Thoracic aorta (tissue), 2 donors: ENCODE measurements at regions not wholly inside any gene's neighbourhood (a gene's known extent, or its start where the extent isn't known, plus 50 kb on each side); places are given as distances from the start of the nearest gene placed in this dataset.
A peak's percentile ranks its signal among the peaks of the same experiment; 100 is the strongest.

ENCODE experiments used
- ATAC-seq: fragments of 150-250 bp; one replicate; pipeline ENCODE4 v1.8.0; 2017; ENCODE audit warnings: low read depth; ENCODE audit not compliant: insufficient number of reproducible peaks, low FRiP score
- DNase-seq: peaks from one replicate; pipeline ENCODE4 v3.0.0-alpha.2; 2020; ENCODE audit warnings: low spot score
- H3K27ac ChIP-seq, 2 donors: fragments of 200-600 bp; sonication (generic); 1 replicate in 1 of 2; 2 replicates in 1 of 2; pipeline ENCODE4 v1.5.1; 2016; ENCODE audit warnings: mild to moderate bottlenecking in 2 of 2, moderate library complexity in 2 of 2
- H3K27me3 ChIP-seq: fragments of 200-600 bp; sonication (generic); replicated peaks from 2 replicates; pipeline ENCODE4 v1.6.0; 2016; ENCODE audit warnings: mild to moderate bottlenecking; ENCODE audit not compliant: insufficient read depth
- H3K36me3 ChIP-seq: fragments of 200-600 bp; sonication (generic); one replicate; pipeline ENCODE4 v1.5.1; 2016
- H3K4me1 ChIP-seq, 2 donors: fragments of 200-600 bp; sonication (generic); 1 replicate in 1 of 2; 2 replicates in 1 of 2; pipeline versions ENCODE4 v1.5.1 to v1.6.0; 2016; ENCODE audit warnings: low read depth in 2 of 2, mild to moderate bottlenecking in 1 of 2; ENCODE audit not compliant: control insufficient read depth in 1 of 2
- H3K4me3 ChIP-seq: fragments of 200-600 bp; sonication (generic); 2 replicates; pipeline ENCODE4 v1.5.1; 2016; ENCODE audit warnings: mild to moderate bottlenecking
- H3K9me3 ChIP-seq: fragments of 200-600 bp; sonication (generic); 2 replicates; pipeline ENCODE4 v1.5.1; 2016
- TF ChIP-seq, protein P1 (sequence below): fragments of 200-600 bp; sonication (generic); IDR thresholded peaks from one replicate; pipeline ENCODE4 v1.5.1; 2019; ENCODE audit warnings: antibody characterized with exemption

DNA sequence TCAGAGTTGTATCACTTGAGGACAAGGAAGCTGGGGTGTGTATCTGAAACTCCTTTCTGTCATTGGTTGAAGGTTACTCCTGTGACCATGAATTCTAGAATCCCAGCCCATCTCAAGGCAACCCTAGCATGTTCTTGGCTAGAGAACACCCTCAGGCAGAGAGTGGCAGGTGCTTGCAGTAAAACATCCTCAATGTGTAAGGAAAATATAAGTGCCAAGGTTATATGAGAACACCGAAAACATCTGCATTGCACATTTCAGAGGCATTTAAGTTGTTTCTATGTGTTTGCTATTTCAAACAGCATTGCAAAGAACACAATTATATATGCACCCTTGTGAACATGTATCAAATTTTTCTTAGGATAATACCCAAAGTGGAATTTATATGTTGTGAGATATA lies 471.9 kb downstream of the USP25 start:
- Histone ChIP-seq H3K27me3 (no peaks in the 10 kb centered on the region), H3K9me3 (no peaks in the 10 kb centered on the region), H3K4me1 (peaks cover 0 to 4% of the 10 kb centered on the region in 2 donors), H3K27ac (no peak overlapping the region), H3K36me3 (no peaks in the 10 kb centered on the region), H3K4me3 (no peak overlapping the region)
- no peak for ATAC-seq
- DNase-seq, result no peak
- TF ChIP-seq, protein P1, sequence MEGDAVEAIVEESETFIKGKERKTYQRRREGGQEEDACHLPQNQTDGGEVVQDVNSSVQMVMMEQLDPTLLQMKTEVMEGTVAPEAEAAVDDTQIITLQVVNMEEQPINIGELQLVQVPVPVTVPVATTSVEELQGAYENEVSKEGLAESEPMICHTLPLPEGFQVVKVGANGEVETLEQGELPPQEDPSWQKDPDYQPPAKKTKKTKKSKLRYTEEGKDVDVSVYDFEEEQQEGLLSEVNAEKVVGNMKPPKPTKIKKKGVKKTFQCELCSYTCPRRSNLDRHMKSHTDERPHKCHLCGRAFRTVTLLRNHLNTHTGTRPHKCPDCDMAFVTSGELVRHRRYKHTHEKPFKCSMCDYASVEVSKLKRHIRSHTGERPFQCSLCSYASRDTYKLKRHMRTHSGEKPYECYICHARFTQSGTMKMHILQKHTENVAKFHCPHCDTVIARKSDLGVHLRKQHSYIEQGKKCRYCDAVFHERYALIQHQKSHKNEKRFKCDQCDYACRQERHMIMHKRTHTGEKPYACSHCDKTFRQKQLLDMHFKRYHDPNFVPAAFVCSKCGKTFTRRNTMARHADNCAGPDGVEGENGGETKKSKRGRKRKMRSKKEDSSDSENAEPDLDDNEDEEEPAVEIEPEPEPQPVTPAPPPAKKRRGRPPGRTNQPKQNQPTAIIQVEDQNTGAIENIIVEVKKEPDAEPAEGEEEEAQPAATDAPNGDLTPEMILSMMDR, result no peak

DNA sequence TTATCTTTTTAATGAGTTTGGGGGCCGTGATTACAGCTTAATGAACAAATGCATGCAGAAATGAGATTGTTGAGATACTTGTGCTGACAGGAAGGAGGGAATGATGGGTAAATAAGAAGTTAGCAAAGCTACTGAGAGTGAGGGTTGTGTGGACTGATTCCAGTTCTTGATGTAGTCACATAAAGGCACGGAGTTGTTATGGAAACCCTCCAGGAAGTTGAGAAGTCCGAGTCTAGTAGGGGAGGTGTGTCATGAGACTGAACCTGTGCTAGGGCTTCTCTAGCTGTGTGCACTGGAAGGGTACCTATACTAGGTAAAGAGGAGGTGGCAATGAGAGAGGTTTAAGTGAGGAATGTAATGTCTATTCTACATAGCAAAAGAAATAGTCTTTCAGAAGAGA lies 475.7 kb downstream of the USP25 start:
- Histone ChIP-seq H3K27me3 (no peaks in the 10 kb centered on the region), H3K4me1 (no peaks in the 10 kb centered on the region), H3K27ac (no peak overlapping the region), H3K36me3 (no peaks in the 10 kb centered on the region), H3K9me3 (no peaks in the 10 kb centered on the region), H3K4me3 (no peak overlapping the region)
- DNase-seq, result no peak
- ATAC-seq, result no peak
- TF ChIP-seq, protein P1, result no peak

DNA sequence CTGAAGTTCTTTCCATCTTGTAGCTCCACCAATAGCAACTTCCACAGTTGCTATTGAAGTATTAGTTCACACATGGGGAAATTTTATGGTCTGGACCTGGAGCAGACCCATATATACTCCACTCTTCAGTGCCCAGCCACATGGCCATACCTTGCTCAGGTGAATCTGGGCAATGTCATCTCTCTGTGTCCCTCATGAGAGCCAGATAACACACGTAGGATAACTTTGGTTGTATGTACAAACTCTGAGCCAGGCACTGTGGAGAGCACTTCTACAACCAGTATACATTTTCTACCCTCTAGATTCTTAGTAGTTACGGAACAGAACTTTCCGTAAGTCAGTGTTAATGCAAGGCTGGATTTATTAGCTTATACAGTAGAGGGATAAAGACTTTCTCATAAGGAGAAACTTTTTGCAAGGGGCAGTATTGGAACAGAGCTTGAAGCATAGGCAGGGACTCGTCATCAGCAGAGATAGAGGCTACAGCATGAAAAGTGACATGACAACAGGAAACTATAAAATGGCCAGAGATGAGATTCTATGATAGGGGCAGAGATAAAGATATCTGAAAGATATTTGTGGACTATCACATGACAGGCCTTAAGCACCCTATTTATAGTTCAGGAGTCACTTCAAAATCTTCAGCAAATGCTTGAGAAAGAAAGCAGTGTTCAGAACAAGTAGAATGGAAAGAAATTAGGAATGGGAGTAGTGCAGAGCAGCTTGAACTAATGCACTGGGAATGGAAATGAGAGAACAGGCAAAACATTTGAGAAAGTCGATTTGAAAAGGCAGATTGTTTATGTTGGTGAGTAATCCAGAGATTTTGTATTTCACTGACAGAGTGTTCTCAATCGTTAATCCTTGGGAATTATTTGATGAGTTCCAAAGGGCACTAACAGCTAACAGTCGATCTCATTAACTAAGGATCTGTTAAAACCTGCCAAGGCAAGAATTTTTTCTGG lies 481.8 kb downstream of the USP25 start:
- ATAC-seq, result no peak
- TF ChIP-seq, protein P1, result no peak
- H3K9me3 ChIP-seq, result no peaks in the 10 kb centered on the region
- H3K36me3 ChIP-seq, result no peaks in the 10 kb centered on the region
- no peaks in the 10 kb centered on the region for H3K27me3 ChIP-seq
- H3K4me3 ChIP-seq, result peak overlapping the region; percentile 39
- H3K27ac ChIP-seq, result peak overlapping the region; percentile 49 to 64
- H3K4me1 ChIP-seq, result peaks cover 0 to 38% of the 10 kb centered on the region in 2 donors
- DNase-seq, result no peak

DNA sequence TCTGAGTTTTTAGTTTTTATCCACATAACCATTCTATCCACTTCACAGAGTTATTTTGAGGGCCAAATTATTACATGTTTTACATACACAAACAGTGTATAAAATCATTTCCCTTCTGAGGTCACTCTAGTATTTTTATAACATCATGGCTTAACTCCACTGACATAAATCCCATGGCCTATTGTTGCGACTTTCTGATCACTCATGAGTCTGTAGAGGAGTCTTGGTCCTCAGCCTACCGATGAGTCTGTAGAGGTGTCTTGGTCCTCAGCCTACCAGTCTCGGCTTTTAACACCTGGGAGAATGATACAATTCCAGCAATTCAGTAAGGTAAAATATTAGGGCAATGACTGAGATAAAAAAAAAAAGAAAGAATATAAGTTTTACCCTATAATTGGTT lies 483.7 kb downstream of the USP25 start:
- Histone ChIP-seq H3K36me3 (no peaks in the 10 kb centered on the region), H3K27me3 (no peaks in the 10 kb centered on the region), H3K27ac (no peak overlapping the region), H3K4me3 (no peak overlapping the region), H3K4me1 (peaks cover 0 to 47% of the 10 kb centered on the region in 2 donors), H3K9me3 (no peaks in the 10 kb centered on the region)
- ATAC-seq (no peak), DNase-seq (no peak)
- TF ChIP-seq, protein P1, result no peak

DNA sequence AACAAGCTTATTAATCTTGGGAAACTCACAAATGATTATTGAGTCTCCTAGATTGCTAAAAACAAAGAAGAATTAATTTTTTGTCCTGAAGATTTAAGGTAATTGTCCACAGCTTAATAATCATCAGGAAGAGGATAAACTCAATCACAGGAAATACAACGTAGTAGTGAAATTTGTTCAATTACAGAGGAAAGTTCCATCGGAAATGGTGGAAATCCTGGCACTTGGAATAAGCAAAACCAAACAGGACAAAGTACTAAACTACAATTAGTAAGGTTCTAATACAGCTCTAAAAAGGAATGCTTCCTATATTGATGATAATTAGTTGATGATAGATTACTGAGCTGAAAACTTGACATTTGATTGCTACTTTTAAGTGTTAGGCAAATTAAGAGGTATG lies 485.4 kb downstream of the USP25 start:
- no peak for DNase-seq
- TF ChIP-seq, protein P1, result no peak
- H3K27ac ChIP-seq, result no peak overlapping the region

More for the DNA sequence above, 485.4 kb downstream of the USP25 start:
- H3K36me3 ChIP-seq, result no peaks in the 10 kb centered on the region
- no peaks in the 10 kb centered on the region for H3K9me3 ChIP-seq
- peaks cover 0 to 47% of the 10 kb centered on the region in 2 donors for H3K4me1 ChIP-seq
- no peak for ATAC-seq
- H3K27me3 ChIP-seq, result no peaks in the 10 kb centered on the region
- no peak overlapping the region for H3K4me3 ChIP-seq
